ENCODE measurements at regions not wholly inside any gene's neighbourhood (a gene's known extent, or its start where the extent isn't known, plus 50 kb on each side); places are given as distances from the start of the nearest gene placed in this dataset.

- TF ChIP-seq EZH2 (optimal IDR thresholded peaks at IDR 0.05; ENCODE audit: low read depth, low read length) (no peak), CTCF (IDR thresholded peaks at IDR 0.05; ENCODE audit: low read length) (no peak)
Observed at GRCh38 chr2:235146206-235146605, 194.4 kb downstream of the SH3BP4 start.

All from MM.1S (cell line).